H9 (cell line): ENCODE measurements at regions not wholly inside any gene's neighbourhood (a gene's known extent, or its start where the extent isn't known, plus 50 kb on each side); places are given as distances from the start of the nearest gene placed in this dataset.

Experiments
- DNase-seq: peaks from one replicate; pipeline ENCODE4 v3.0.0-alpha.2; 2017
- H2AFZ ChIP-seq: one replicate; pipeline ENCODE4 v1.6.1; 2013; ENCODE audit warnings: mild to moderate bottlenecking, low read length, control low read depth, moderate library complexity
- H2AK5ac ChIP-seq: 2 replicates; pipeline ENCODE4 v1.6.1; 2013; ENCODE audit warnings: low read length, control low read depth, mixed read lengths; ENCODE audit not compliant: insufficient read length
- H2BK120ac ChIP-seq: one replicate; pipeline ENCODE4 v1.6.1; 2013; ENCODE audit warnings: low read depth, mild to moderate bottlenecking, low read length, control low read depth, inconsistent platforms; ENCODE audit not compliant: poor library complexity, severe bottlenecking
- H2BK12ac ChIP-seq: 2 replicates; pipeline ENCODE4 v1.6.1; 2013; ENCODE audit warnings: low read length, control low read depth, mixed read lengths, low read depth; ENCODE audit not compliant: insufficient read length
- H2BK15ac ChIP-seq: 2 replicates; pipeline ENCODE4 v1.6.1; 2013; ENCODE audit warnings: low read depth, low read length, control low read depth
- H2BK20ac ChIP-seq: one replicate; pipeline ENCODE4 v1.6.1; 2013; ENCODE audit warnings: low read depth, mild to moderate bottlenecking, low read length, control low read depth, inconsistent platforms; ENCODE audit not compliant: poor library complexity, severe bottlenecking
- H2BK5ac ChIP-seq: 2 replicates; pipeline ENCODE4 v1.6.1; 2013; ENCODE audit warnings: low read length, control low read depth, mixed read lengths; ENCODE audit not compliant: insufficient read length
- H3K14ac ChIP-seq: 2 replicates; pipeline ENCODE4 v1.6.1; 2013; ENCODE audit warnings: low read length, control low read depth; ENCODE audit not compliant: insufficient read depth
- H3K18ac ChIP-seq: 2 replicates; pipeline ENCODE4 v1.6.1; 2013; ENCODE audit warnings: low read depth, mild to moderate bottlenecking, mixed read lengths, low read length, control low read depth; ENCODE audit not compliant: insufficient read length
- H3K23ac ChIP-seq: 2 replicates; pipeline ENCODE4 v1.6.1; 2013; ENCODE audit warnings: low read length, control low read depth, mixed read lengths, low read depth; ENCODE audit not compliant: insufficient read length
- H3K23me2 ChIP-seq: 2 replicates; pipeline ENCODE4 v1.6.1; 2013; ENCODE audit warnings: low read depth, mild to moderate bottlenecking, mixed read lengths, low read length, control low read depth; ENCODE audit not compliant: insufficient read length, poor library complexity, severe bottlenecking
- H3K27ac ChIP-seq: 2 replicates; pipeline ENCODE4 v1.5.1; 2013; ENCODE audit warnings: low read length, control low read depth, mixed read lengths, low read depth; ENCODE audit not compliant: insufficient read length
- H3K27me3 ChIP-seq: 2 replicates; pipeline ENCODE4 v1.6.1; 2013; ENCODE audit warnings: low read length, control low read depth, inconsistent platforms; ENCODE audit not compliant: insufficient read depth
- H3K4ac ChIP-seq: 2 replicates; pipeline ENCODE4 v1.6.1; 2013; ENCODE audit warnings: low read depth, mild to moderate bottlenecking, control low read depth, inconsistent platforms, low read length, moderate library complexity
- H3K4me1 ChIP-seq: 2 replicates; pipeline ENCODE4 v1.6.1; 2013; ENCODE audit warnings: low read length, control low read depth, inconsistent platforms; ENCODE audit not compliant: insufficient read depth
- H3K4me2 ChIP-seq: 2 replicates; pipeline ENCODE4 v1.6.1; 2013; ENCODE audit warnings: low read length, control low read depth, mixed read lengths; ENCODE audit not compliant: insufficient read length, insufficient read depth
- H3K56ac ChIP-seq: 2 replicates; pipeline ENCODE4 v1.6.1; 2013; ENCODE audit warnings: low read depth, mild to moderate bottlenecking, mixed read lengths, low read length, control low read depth; ENCODE audit not compliant: insufficient read length
- H3K79me1 ChIP-seq: 2 replicates; pipeline ENCODE4 v1.6.1; 2013; ENCODE audit warnings: low read depth, mild to moderate bottlenecking, moderate library complexity, low read length, control low read depth, inconsistent platforms; ENCODE audit not compliant: insufficient read depth, poor library complexity, severe bottlenecking
- H3K79me2 ChIP-seq: 2 replicates; pipeline ENCODE4 v1.6.1; 2013; ENCODE audit warnings: low read length, control low read depth, inconsistent platforms; ENCODE audit not compliant: insufficient read depth
- H3K9ac ChIP-seq: 2 replicates; pipeline ENCODE4 v1.6.1; 2013; ENCODE audit warnings: low read length, control low read depth, mixed read lengths; ENCODE audit not compliant: insufficient read length; ENCODE audit errors: extremely low read depth
- H3K9me3 ChIP-seq: one replicate; pipeline ENCODE4 v1.6.1; 2013; ENCODE audit warnings: low read depth, low read length, inconsistent platforms; ENCODE audit not compliant: control insufficient read depth
- H3T11ph ChIP-seq: one replicate; pipeline ENCODE4 v1.6.1; 2013; ENCODE audit warnings: mild to moderate bottlenecking, low read length, control low read depth, inconsistent platforms
- H4K20me1 ChIP-seq: one replicate; pipeline ENCODE4 v1.6.1; 2013; ENCODE audit not compliant: control insufficient read depth, insufficient read length, insufficient read depth
- H4K5ac ChIP-seq: 2 replicates; pipeline ENCODE4 v1.6.1; 2013; ENCODE audit warnings: low read depth, mild to moderate bottlenecking, mixed read lengths, low read length, control low read depth; ENCODE audit not compliant: insufficient read length
- H4K8ac ChIP-seq: replicated peaks from 2 replicates; pipeline ENCODE4 v1.6.1; 2013; ENCODE audit warnings: low read length, control low read depth, mixed read lengths, low read depth; ENCODE audit not compliant: insufficient read length
- H4K91ac ChIP-seq: 2 replicates; pipeline ENCODE4 v1.6.1; 2013; ENCODE audit warnings: low read depth, mild to moderate bottlenecking, moderate library complexity, mixed read lengths, low read length, control low read depth; ENCODE audit not compliant: insufficient read length
- H3K27ac Mint-ChIP-seq, 3 experiments: 2 replicates in 2 of 3; 3 replicates in 1 of 3; pipeline ENCODE4 v1.8.0; 2020 to 2021; ENCODE audit warnings: mixed read lengths in 3 of 3, mild to moderate bottlenecking in 1 of 3, moderate library complexity in 1 of 3
- H3K27me3 Mint-ChIP-seq: 2 replicates; pipeline ENCODE4 v1.8.0; 2021; ENCODE audit warnings: low read depth, mild to moderate bottlenecking, moderate library complexity, mixed read lengths
- H3K36me3 Mint-ChIP-seq, 3 experiments: 2 replicates in 2 of 3; 3 replicates in 1 of 3; pipeline ENCODE4 v1.8.0; 2020 to 2021; ENCODE audit warnings: low read depth in 3 of 3, mixed read lengths in 3 of 3; ENCODE audit not compliant: insufficient read depth in 1 of 3
- H3K4me1 Mint-ChIP-seq, 2 experiments: 2 replicates each; pipeline ENCODE4 v1.8.0; 2020; ENCODE audit warnings: mixed read lengths in 2 of 2
- H3K4me3 Mint-ChIP-seq, 2 experiments: 2 replicates in 1 of 2; 3 replicates in 1 of 2; pipeline ENCODE4 v1.8.0; 2020 to 2021; ENCODE audit warnings: mild to moderate bottlenecking in 2 of 2, mixed read lengths in 2 of 2, moderate library complexity in 1 of 2
- H3K9me3 Mint-ChIP-seq, 2 experiments: 2 replicates in 1 of 2; 3 replicates in 1 of 2; pipeline ENCODE4 v1.8.0; 2020; ENCODE audit warnings: mild to moderate bottlenecking in 2 of 2, mixed read lengths in 2 of 2, moderate library complexity in 1 of 2
- WGBS: extraction: QIAGEN DNeasy Blood & Tissue Kit; methylation state at CpG from one replicate; pipeline ENCODE4 v1.1.7; 2013; ENCODE audit warnings: missing lambda C conversion rate, low lambda C conversion rate, mixed read lengths; ENCODE audit not compliant: insufficient read length; ENCODE audit errors: extremely low coverage; 5-methylcytosine and 5-hydroxymethylcytosine counted together
- TF ChIP-seq, protein P1 (sequence below): fragments of 200-600 bp; sonication (generic); conservative IDR thresholded peaks from 3 replicates; pipeline ENCODE4 v1.8.0; 2021; ENCODE audit warnings: antibody characterized with exemption, mild to moderate bottlenecking

DNA sequence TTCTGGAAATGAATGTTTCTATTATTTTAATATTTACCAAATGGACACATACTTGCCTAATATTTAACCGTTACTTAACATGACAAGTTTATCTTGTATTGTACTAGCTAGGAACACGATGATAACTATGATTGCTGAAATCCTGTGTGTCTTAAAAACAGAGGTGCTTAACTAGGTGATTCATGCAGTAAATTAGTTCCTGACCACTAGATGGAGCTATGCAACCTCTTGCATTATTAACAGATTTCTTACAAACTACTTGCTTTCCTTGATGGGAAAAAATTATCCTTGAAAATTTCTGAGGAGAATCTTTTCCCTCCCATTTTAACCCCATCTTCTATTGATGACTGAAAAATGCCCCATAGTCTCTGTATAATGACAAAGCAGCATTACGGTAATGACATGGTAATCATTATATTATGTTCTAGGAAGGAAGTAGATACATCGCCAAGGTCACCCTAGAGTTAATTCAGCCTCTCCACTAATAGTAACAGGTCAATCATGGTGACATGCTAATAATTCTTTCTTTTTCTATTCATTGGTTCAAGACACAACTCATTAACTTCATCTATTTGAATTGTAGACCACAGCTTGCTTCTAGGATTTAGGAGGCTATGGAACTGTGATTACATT is 844.2 kb downstream of the RAPGEF2 start:
- Histone ChIP-seq H3K79me2 (no peaks in the 10 kb centered on the region), H3K4ac (no peak overlapping the region), H3K27ac (no peak overlapping the region), H2BK12ac (no peak overlapping the region), H3K14ac (no peak overlapping the region), H3K18ac (no peak overlapping the region), H3K79me1 (no peaks in the 10 kb centered on the region), H2BK15ac (no peak overlapping the region), H2BK5ac (no peak overlapping the region), H4K5ac (no peak overlapping the region), H3K9me3 (no peaks in the 10 kb centered on the region), H3T11ph (no peak overlapping the region), H4K8ac (no peak overlapping the region), H3K23ac (no peak overlapping the region), H3K23me2 (no peaks in the 10 kb centered on the region), H3K56ac (no peak overlapping the region), H3K4me2 (no peak overlapping the region), H3K9ac (no peak overlapping the region), H2AFZ (no peak overlapping the region), H4K91ac (no peak overlapping the region), H4K20me1 (no peaks in the 10 kb centered on the region), H2BK120ac (no peak overlapping the region), H3K4me1 (no peaks in the 10 kb centered on the region; the same call in 1 of the 2 replicates), H2BK20ac (no peak overlapping the region), H2AK5ac (no peak overlapping the region), H3K27me3 (no peaks in the 10 kb centered on the region)
- DNase-seq, result no peak
- H3K27ac Mint-ChIP-seq, result no peak overlapping the region
- H3K27me3 Mint-ChIP-seq, result no peaks in the 10 kb centered on the region
- WGBS, result no CpG with 5 or more reads among the region's 4 CpGs
- no peaks in the 10 kb centered on the region for H3K36me3 Mint-ChIP-seq
- no peak overlapping the region for H3K4me3 Mint-ChIP-seq
- peaks cover 31 to 32% of the 10 kb centered on the region in 2 experiments for H3K4me1 Mint-ChIP-seq
- H3K9me3 Mint-ChIP-seq, result no peaks in the 10 kb centered on the region
- TF ChIP-seq, protein P1, sequence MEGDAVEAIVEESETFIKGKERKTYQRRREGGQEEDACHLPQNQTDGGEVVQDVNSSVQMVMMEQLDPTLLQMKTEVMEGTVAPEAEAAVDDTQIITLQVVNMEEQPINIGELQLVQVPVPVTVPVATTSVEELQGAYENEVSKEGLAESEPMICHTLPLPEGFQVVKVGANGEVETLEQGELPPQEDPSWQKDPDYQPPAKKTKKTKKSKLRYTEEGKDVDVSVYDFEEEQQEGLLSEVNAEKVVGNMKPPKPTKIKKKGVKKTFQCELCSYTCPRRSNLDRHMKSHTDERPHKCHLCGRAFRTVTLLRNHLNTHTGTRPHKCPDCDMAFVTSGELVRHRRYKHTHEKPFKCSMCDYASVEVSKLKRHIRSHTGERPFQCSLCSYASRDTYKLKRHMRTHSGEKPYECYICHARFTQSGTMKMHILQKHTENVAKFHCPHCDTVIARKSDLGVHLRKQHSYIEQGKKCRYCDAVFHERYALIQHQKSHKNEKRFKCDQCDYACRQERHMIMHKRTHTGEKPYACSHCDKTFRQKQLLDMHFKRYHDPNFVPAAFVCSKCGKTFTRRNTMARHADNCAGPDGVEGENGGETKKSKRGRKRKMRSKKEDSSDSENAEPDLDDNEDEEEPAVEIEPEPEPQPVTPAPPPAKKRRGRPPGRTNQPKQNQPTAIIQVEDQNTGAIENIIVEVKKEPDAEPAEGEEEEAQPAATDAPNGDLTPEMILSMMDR, result peak; percentile 91
